ENCODE measurements at regions not wholly inside any gene's neighbourhood (a gene's known extent, or its start where the extent isn't known, plus 50 kb on each side); places are given as distances from the start of the nearest gene placed in this dataset.

GRCh38 chr6:48628316-48628715 lies 517.3 kb upstream of the PTCHD4 start:
- Histone ChIP-seq H3K27ac (ENCODE audit: low read depth in 1 of 2, low read length in 2 of 2) (no peak overlapping the region), H3K9me3 (ENCODE audit: control insufficient read depth in 4 of 4, low read length in 3 of 4) (no peaks in the 10 kb centered on the region), H3K4me1 (ENCODE audit: control insufficient read depth in 4 of 4, insufficient read depth in 4 of 4, low read length in 3 of 4) (no peaks in the 10 kb centered on the region), H3K9ac (ENCODE audit: low read depth in 1 of 2, low read length in 2 of 2) (no peak overlapping the region), H3K4me3 (ENCODE audit: low read depth in 1 of 3, low read length in 3 of 3) (no peak overlapping the region), H3K36me3 (ENCODE audit: control insufficient read depth in 4 of 4, insufficient read depth in 3 of 4, low read depth in 1 of 4, low read length in 3 of 4) (no peaks in the 10 kb centered on the region), H3K27me3 (ENCODE audit: control insufficient read depth in 4 of 4, insufficient read depth in 4 of 4, low read length in 3 of 4) (no peaks in the 10 kb centered on the region)
- 53% methylated on average over 3 of the region's 3 CpGs for WGBS
- TF ChIP-seq YY1 (IDR thresholded peaks at IDR 0.05) (no peak), ATF3 (IDR thresholded peaks at IDR 0.05) (no peak), EGR1 (IDR thresholded peaks at IDR 0.05; ENCODE audit: low read depth in 2 of 2) (no peak), NR2F2 (IDR thresholded peaks at IDR 0.05) (no peak), JUND (IDR thresholded peaks at IDR 0.05) (no peak), FOXA2 (IDR thresholded peaks at IDR 0.05) (no peak), ZBTB33 (IDR thresholded peaks at IDR 0.05) (no peak), CTCF (IDR thresholded peaks at IDR 0.05; ENCODE audit: low read depth, low read length, missing input control) (no peak), HNF4G (IDR thresholded peaks at IDR 0.05) (no peak)
- DNase-seq (ENCODE audit: low spot score) = no peak

GRCh38 chr6:48626421-48626820 lies 515.4 kb upstream of the PTCHD4 start:
- Histone ChIP-seq H3K36me3 (ENCODE audit: control insufficient read depth in 4 of 4, insufficient read depth in 3 of 4, low read depth in 1 of 4, low read length in 3 of 4) (no peaks in the 10 kb centered on the region), H3K9ac (ENCODE audit: low read depth in 1 of 2, low read length in 2 of 2) (no peak overlapping the region), H3K9me3 (ENCODE audit: control insufficient read depth in 4 of 4, low read length in 3 of 4) (no peaks in the 10 kb centered on the region), H3K27me3 (ENCODE audit: control insufficient read depth in 4 of 4, insufficient read depth in 4 of 4, low read length in 3 of 4) (no peaks in the 10 kb centered on the region), H3K27ac (ENCODE audit: low read depth in 1 of 2, low read length in 2 of 2) (no peak overlapping the region), H3K4me3 (ENCODE audit: low read depth in 1 of 3, low read length in 3 of 3) (no peak overlapping the region), H3K4me1 (ENCODE audit: control insufficient read depth in 4 of 4, insufficient read depth in 4 of 4, low read length in 3 of 4) (no peaks in the 10 kb centered on the region)
- DNase-seq (ENCODE audit: low spot score) = no peak
- no peak for TF ChIP-seq JUND (IDR thresholded peaks at IDR 0.05)
- TF ChIP-seq FOXA2 (IDR thresholded peaks at IDR 0.05) = no peak
- TF ChIP-seq MAX (IDR thresholded peaks at IDR 0.05) = no peak
- TF ChIP-seq FOXA1 (IDR thresholded peaks at IDR 0.05) = no peak

GRCh38 chr6:48624631-48625030 lies 513.6 kb upstream of the PTCHD4 start:
- no peaks in the 10 kb centered on the region for H3K36me3 ChIP-seq (ENCODE audit: control insufficient read depth in 4 of 4, insufficient read depth in 3 of 4, low read depth in 1 of 4, low read length in 3 of 4)
- H3K9ac ChIP-seq (ENCODE audit: low read depth in 1 of 2, low read length in 2 of 2) = no peak overlapping the region
- TF ChIP-seq CTCF (IDR thresholded peaks at IDR 0.05; ENCODE audit: low read depth, low read length, missing input control) (no peak), JUND (IDR thresholded peaks at IDR 0.05) (no peak), MAX (IDR thresholded peaks at IDR 0.05) (no peak), HNF4A (conservative IDR thresholded peaks at IDR 0.05) (no peak), ZBTB33 (IDR thresholded peaks at IDR 0.05) (no peak), FOXA1 (IDR thresholded peaks at IDR 0.05) (no peak), REST (IDR thresholded peaks at IDR 0.05) (no peak), YY1 (IDR thresholded peaks at IDR 0.05) (no peak), FOXA2 (IDR thresholded peaks at IDR 0.05) (no peak)
- no peaks in the 10 kb centered on the region for H3K27me3 ChIP-seq (ENCODE audit: control insufficient read depth in 4 of 4, insufficient read depth in 4 of 4, low read length in 3 of 4)
- no peak for DNase-seq (ENCODE audit: low spot score)
- no peaks in the 10 kb centered on the region for H3K4me1 ChIP-seq (ENCODE audit: control insufficient read depth in 4 of 4, insufficient read depth in 4 of 4, low read length in 3 of 4)
- 61% methylated on average over 3 of the region's 3 CpGs for WGBS
- H3K9me3 ChIP-seq (ENCODE audit: control insufficient read depth in 4 of 4, low read length in 3 of 4) = no peaks in the 10 kb centered on the region
- H3K27ac ChIP-seq (ENCODE audit: low read depth in 1 of 2, low read length in 2 of 2) = no peak overlapping the region
- H3K4me3 ChIP-seq (ENCODE audit: low read depth in 1 of 3, low read length in 3 of 3) = no peak overlapping the region

Measured in liver (tissue), 8 donors.